NB4 (cell line): ENCODE measurements at regions not wholly inside any gene's neighbourhood (a gene's known extent, or its start where the extent isn't known, plus 50 kb on each side); places are given as distances from the start of the nearest gene placed in this dataset.

Source experiments
- CTCF ChIP-seq: IDR thresholded peaks from one replicate; pipeline ENCODE4 v1.5.1; 2012; ENCODE audit warnings: low read depth, low read length
- MYC ChIP-seq: IDR thresholded peaks from 2 replicates; pipeline ENCODE4 v1.6.1; 2011; ENCODE audit warnings: low read depth, low read length
- POLR2A ChIP-seq: IDR thresholded peaks from 2 replicates; pipeline ENCODE4 v1.6.1; 2011; ENCODE audit warnings: mild to moderate bottlenecking; ENCODE audit not compliant: insufficient read length; ENCODE audit errors: extremely low read depth

DNA sequence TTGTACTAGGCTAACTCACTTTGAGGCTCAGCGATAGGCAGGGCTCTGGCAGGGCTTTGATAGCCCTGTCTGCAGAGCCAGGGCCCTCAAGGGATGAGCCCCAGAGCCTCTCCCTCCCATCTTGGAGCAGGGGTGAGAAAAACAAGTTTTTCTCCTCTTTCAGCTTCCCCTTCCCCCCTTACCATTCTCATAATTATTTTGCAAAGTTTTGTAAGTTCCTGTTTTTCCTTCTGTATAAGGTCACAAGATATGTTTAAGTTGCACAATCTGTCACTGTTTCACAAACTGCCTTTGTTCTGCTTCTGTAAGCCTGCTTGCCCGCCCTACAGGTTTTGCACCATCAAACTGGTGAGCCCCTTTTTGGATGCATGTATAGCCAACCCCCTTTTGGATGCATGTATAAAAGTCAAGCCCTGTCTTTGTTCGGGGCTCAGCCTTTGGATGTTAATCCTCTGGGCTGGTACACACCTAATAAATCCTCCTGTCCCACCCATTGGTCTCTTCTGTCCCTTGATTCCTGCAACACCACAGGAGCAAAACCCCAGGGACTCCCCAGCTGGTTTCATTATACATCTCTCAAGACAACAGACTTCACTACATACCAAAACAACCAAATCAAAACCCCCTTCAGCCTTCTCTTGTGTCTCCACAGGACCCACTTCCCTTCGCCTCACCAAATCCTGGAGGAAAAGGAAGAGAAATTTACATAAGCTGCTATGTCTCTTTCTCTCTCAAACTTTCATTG, 52.5 kb upstream of the RESF1 start:
- no peak for TF ChIP-seq CTCF
- no peak for TF ChIP-seq POLR2A
- TF ChIP-seq MYC, result no peak
